Lung microvascular endothelial cell (primary cell): ENCODE measurements at regions not wholly inside any gene's neighbourhood (a gene's known extent, or its start where the extent isn't known, plus 50 kb on each side); places are given as distances from the start of the nearest gene placed in this dataset.
"Not testable (repeated sequence)": the region's sequence is repeated elsewhere in the genome, so short reads cannot be mapped to it uniquely, and the experiment has no call there.

Experiments
- DNase-seq, 2 donors: peaks; one replicate each; pipeline versions ENCODE4 v3.0.0 to v3.0.0-alpha.2; 2010; ENCODE audit warnings: low read depth in 2 of 2

DNA sequence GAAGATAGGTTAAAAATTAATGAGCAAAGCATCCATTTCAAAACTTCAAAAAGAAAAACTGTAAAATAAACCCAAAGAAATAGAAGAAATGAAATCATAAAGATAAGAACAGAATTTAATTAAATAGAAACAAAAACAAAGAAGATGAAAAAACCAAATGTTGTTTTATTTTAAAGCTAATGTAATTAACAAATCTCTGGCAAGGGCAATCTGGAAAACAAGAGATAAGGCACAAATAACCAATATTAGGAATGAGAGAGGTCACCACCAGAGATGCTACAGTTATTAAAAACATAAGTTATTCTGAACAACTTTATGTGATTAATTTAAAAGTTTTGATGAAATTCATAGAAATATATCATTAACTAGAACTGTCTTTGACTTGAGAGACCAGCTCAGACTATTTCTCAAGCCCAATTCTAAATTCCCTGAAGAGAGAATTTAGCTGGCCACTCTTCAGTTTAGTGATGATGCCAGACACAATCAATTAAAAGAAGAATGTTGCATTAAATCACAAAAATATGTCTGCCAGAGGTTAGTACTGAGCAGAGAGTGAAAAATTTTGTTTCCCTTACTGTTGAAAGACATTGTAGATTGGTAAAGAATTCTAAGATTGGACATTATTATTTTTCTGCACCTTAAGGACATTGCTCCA, 227.4 kb upstream of the VLDLR start:
- not testable (repeated sequence) for DNase-seq

- DNase-seq: no peak
Measured at GRCh38 chr9:2395814-2396612, 225.6 kb upstream of the VLDLR start.

GRCh38 chr9:2396622-2397285, 224.8 kb upstream of the VLDLR start:
- no peak for DNase-seq

- not testable (repeated sequence) for DNase-seq
Measured at GRCh38 chr9:2397875-2398274, 223.7 kb upstream of the VLDLR start.

DNA sequence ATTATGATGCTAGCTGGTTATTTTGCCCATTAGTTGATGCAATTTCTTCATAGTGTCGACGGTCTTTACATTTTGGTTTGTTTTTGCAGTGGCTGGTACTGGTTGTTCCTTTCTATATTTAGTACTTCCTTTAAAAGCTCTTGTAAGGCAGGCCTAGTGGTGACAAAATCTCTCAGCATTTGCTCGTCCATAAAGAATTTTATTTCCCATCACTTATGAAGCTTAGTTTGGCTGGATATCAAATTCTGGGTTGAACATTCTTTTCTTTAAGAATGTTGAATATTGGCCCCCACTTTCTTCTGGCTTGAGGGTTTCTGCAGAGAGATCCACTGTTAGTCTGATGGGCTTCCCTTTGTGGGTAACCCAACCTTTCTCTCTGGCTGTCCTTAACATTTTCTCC, 219.8 kb upstream of the VLDLR start:
- not testable (repeated sequence) for DNase-seq

GRCh38 chr9:2403701-2404100, 217.9 kb upstream of the VLDLR start:
- DNase-seq: no peak

GRCh38 chr9:2406252-2406651, 215.3 kb upstream of the VLDLR start:
- DNase-seq: no peak

DNA sequence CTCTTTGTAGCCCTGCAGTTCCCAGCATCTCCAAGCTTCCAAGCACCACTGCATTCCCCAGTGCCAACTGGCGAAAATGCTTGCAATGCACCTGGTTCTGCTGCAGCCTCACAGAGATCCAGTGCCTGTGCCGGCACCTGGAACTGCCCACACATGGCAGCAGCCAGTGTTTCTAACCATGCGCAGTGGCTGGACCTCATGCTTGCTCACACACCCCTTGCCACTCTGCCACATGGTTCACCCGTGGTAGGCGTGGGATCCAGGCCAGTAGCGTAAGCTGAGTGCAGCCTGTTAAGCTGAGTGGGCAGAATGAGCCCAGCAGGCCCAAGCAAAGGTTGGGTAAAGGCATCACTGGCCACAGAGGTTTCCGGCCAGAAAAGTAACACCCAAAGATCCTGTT, 214.1 kb upstream of the VLDLR start:
- no peak for DNase-seq

DNA sequence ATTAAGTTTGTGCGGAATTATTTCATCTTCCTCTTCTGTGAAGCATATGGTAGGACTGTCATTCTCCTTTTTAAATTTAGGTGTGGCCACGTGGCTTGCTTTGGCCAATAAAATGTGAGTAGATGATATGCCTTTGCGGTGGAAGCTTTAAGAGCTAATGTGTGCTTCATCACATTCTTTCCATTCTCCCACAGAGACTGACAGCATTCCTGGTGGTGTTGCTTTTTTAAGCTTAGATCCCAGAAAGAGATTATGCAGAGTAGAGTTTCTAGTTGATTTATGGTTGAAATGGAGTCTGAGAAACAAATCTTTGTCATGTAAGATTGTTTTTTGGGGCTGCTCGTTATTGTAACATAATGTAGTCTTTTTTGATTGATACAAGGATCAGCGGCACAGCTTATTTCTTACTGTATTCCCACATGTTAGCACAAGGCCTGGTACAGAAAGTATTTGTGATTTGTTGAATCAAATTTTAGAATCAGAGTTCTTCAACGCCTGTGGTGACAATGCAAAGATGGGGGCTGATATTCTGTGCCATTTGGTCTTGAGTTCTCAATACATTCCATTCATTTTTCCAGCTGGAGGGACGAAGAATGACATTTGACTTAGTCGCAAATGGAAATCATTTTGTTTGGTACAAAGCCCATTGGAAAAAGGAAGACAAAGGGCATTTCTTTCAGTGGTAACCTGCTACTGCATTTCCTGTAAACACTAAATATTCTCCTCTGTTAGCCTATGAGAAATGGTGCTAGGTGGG, 209.9 kb upstream of the VLDLR start:
- DNase-seq: no peak

DNA sequence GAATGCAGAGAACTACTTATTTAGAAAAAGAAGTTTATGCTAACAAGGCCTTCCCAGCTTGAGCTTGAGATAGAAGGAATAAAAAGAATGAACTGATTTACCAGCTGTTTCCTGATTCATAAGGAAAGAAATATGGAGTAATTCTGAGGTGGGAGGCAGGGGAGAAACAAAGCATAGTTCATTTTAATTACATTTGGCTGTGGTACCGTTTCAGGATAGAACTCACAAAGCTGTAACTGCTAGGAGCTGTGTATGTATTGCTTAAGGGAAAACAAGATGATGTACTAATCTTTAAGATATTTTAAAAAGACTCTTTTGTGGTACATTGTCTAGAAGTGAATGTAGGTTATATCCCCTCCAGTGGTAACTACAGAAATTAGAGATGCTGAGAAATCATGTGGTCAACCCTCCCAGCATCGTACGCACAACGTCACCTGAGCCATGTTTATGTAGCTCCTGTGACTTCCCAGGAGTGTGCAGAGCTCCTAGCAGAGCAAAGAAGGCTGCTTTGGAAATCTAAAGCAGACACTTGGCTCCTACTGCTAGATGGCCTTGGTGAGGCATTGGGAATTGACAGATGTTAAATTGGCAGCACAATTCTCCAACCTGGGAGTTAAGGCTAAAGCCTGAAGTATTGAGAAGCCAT, 208.3 kb upstream of the VLDLR start:
- DNase-seq: no peak

GRCh38 chr9:2414465-2414864, 207.1 kb upstream of the VLDLR start:
- DNase-seq: no peak

- no peak for DNase-seq
Measured at GRCh38 chr9:2415326-2415725, 206.3 kb upstream of the VLDLR start.

- no peak for DNase-seq
Measured at GRCh38 chr9:2417730-2418129, 203.9 kb upstream of the VLDLR start.

- DNase-seq: peak in 1 of 2 donors; percentile 44
Measured at GRCh38 chr9:2418619-2419018, 203.0 kb upstream of the VLDLR start.

- DNase-seq: no peak
Measured at GRCh38 chr9:2419347-2419746, 202.2 kb upstream of the VLDLR start.

DNA sequence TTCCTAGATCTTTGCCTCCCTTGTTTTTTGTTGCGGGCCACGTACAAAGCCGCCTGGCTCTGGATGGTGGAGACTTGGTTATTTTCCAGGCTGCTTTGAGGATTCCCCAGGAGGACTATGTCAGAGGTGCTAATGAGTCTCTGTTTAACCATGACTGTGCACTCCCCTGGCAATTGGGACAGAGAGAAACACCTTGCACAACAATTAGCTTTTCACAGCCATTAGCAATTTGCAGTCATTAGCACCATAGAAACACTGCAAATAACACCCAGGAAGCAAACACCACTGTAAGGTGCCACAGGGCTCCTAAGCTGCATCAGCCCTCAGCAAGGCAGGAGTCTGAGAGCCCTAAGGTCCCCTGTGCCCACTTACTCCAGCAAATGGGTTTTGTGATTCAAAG, 201.0 kb upstream of the VLDLR start:
- DNase-seq: no peak

DNA sequence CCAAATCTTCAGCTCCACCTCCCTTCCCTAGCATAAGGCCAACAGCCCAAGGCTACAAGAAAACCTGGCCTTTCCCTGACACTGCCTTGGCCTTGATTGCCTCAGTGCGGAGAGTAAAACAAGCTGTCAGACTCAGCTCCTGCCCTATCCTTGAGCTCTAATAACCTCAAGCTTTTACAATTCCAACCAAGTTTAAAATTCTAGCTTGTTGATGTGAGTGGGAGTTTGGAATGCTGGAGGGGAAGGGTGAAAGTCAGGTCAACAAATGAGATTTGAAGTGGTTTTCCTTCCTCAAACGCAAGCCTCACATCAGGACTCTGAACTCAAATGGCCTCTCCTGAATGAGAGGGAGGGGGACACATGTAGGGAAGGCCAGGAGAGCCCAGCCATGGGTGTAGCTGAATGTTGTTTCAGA, 197.0 kb upstream of the VLDLR start:
- DNase-seq: no peak

DNA sequence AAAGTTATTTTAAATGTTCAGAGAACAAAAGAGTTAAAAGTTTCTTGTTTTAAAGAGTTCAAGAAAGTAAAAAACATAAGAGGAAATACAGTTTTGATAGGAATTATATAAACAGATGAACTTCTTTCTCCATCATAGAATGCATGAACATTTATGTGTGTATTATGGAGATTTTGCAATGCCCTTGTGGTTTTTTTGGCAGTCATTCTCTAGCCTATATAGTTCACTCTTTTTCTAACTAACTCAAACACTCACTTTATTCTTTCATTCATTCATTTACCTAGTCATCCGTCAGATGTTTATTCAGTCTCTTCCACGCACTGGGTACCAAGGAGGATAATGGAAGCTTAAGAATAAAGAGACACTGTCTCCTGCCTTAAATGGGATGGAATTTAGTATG, 195.9 kb upstream of the VLDLR start:
- no peak for DNase-seq

- peak in 1 of 2 donors; percentile 4 for DNase-seq
Measured at GRCh38 chr9:2427120-2427891, 194.3 kb upstream of the VLDLR start.

DNA sequence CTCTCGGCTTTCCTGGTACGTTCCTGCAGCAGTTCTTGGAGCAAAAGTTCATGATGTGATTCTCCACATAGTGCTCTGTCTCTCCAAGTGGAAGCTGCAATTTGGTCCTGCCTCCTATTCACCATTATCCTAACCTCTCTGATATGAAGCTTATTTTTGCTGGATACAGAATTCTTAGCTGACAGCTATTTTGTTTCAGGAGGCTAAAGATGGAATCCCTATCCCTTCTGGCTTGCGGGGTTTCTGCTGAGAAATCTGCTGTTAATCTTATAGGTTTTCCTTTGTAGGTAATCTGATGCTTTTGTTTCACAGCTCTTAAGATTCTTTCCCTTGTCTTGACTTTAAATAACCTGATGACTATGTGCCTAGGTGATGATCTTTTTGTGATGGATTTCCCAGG, 181.6 kb upstream of the VLDLR start:
- DNase-seq: no peak

DNA sequence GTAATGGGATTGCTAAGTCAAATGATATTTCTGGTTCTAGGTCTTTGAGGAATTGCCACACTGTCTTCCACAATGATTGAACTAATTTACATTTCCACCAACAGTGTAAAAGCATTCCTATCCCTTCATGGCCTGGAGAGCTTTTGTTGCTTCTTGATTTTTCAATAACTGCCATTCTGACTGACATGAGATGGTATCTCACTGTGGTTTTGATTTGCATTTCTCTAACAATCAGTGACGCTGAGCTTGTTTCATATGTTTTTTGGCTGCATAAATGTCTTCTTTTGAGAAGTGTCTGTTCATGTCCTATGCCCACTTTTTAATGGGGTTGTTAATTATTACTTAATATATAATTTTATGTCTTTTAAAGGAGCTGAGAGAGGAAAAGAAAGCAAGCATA, 177.7 kb upstream of the VLDLR start:
- not testable (repeated sequence) for DNase-seq
